Gastroesophageal sphincter (tissue), 3 donors: ENCODE measurements at regions not wholly inside any gene's neighbourhood (a gene's known extent, or its start where the extent isn't known, plus 50 kb on each side); places are given as distances from the start of the nearest gene placed in this dataset.

Experiments
- CTCF ChIP-seq, 4 experiments: fragments of 200-600 bp in 2 of 4; fragments of 450-650 bp in 2 of 4; sonication (generic) in 1 of 4; IDR thresholded peaks; one replicate each; pipeline ENCODE4 v1.5.1; 2017 to 2019; ENCODE audit warnings: antibody characterized with exemption in 4 of 4, mild to moderate bottlenecking in 2 of 4, moderate library complexity in 2 of 4
- EP300 ChIP-seq: sonication (generic); formaldehyde crosslinking; IDR thresholded peaks from one replicate; pipeline ENCODE4 v1.6.1; 2017; ENCODE audit warnings: antibody characterized with exemption, mild to moderate bottlenecking
- POLR2AphosphoS5 ChIP-seq: sonication (generic); formaldehyde crosslinking; IDR thresholded peaks from one replicate; pipeline ENCODE4 v1.6.1; 2017; ENCODE audit warnings: antibody characterized with exemption

- TF ChIP-seq CTCF (IDR thresholded peaks at IDR 0.05), result no peak
- no peak for TF ChIP-seq POLR2AphosphoS5
- no peak for TF ChIP-seq EP300
Measured at GRCh38 chr12:115846516-115846915, 431.0 kb downstream of the MED13L start.
